ENCODE measurements at regions not wholly inside any gene's neighbourhood (a gene's known extent, or its start where the extent isn't known, plus 50 kb on each side); places are given as distances from the start of the nearest gene placed in this dataset.

DNA sequence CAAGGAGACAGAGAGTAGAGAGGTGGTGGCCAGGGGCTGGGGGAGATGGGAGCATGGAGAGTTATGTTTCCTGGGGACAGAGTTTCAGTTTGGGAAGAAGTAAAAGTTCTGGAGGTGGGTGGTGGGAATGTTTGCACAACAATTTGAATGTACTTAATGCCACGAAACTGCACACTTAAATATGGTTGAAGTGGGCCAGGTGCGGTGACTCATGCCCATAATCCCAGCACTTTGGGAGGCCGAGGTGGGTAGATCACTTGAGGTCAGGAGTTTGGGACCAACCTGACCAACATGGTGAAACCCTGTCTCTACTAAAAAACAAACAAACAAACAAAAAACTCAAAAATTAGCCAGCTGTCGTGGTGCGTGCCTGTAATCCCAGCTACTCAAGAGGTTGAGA, 137.2 kb downstream of the PFKFB3 start (continued):
- TF ChIP-seq ZNF567 (CRISPR knock-in tag; IDR thresholded peaks at IDR 0.05; ENCODE audit: borderline replicate concordance) (no peak), HNRNPL (IDR thresholded peaks at IDR 0.05; ENCODE audit: low read depth, low read length) (no peak), ZNF777 (CRISPR knock-in tag; IDR thresholded peaks at IDR 0.05) (no peak), ZNF136 (CRISPR knock-in tag; IDR thresholded peaks at IDR 0.05; ENCODE audit: low read depth) (no peak), SMAD3 (CRISPR knock-in tag; IDR thresholded peaks at IDR 0.05) (no peak), NONO (IDR thresholded peaks at IDR 0.05) (no peak), NONO (CRISPR knock-in tag; conservative IDR thresholded peaks at IDR 0.05) (no peak), NCOA1 (CRISPR knock-in tag; IDR thresholded peaks at IDR 0.05) (no peak)
- TF ChIP-seq, protein P1, sequence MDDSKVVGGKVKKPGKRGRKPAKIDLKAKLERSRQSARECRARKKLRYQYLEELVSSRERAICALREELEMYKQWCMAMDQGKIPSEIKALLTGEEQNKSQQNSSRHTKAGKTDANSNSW (CRISPR knock-in tag; IDR thresholded peaks at IDR 0.05; ENCODE audit: borderline replicate concordance), result no peak

DNA sequence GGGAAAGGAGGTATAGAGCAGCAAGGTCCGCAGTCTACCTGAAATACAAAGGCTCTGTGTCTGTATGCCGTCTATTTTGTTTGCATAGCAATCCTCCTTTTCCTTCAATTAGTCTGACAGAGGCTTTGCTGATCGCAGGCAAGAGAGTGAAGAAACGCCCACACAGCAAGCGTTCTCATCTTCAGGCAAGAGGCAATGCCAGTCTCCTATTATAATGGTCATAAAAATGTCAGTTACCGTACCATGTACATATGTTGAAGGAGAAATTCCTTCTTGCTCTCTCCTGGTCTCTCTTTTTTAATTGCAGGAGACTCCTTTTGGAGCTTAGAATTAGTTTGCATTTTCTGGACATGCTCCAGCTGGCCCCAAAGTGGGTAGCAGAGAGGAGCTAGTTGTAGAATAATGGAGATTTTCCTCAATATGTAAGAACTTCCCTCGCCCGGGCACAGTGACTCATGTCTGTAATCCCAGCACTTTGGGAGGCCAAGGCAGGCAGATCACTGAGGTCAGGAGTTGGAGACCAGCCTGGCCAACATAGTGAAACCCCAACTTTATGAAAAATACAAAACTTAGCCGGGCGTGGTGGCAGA, 139.5 kb downstream of the PFKFB3 start:
- no peak overlapping the region for H3K4me3 ChIP-seq (replicated peaks in 1 of 3; ENCODE audit: insufficient read depth in 1 of 3, low read depth in 2 of 3, low read length in 3 of 3)
- no TSS peak for BruUV-seq (replicated peaks)
- DNase-seq (ENCODE audit: low spot score) (no peak), FAIRE-seq (no peak), ATAC-seq (no peak)
- no peaks in the 10 kb centered on the region for H3K4me1 ChIP-seq (ENCODE audit: insufficient read depth, low read length)
- H3K9me3 ChIP-seq (ENCODE audit: low read length), result no peaks in the 10 kb centered on the region
- H3K27ac ChIP-seq (ENCODE audit: extremely low read length, insufficient read depth, low read length), result no peak overlapping the region
- H3K27me3 ChIP-seq (ENCODE audit: control insufficient read depth in 1 of 2, insufficient read depth in 2 of 2, low read length in 2 of 2), result peaks cover 0 to 6% of the 10 kb centered on the region in 2 experiments; a peak in 2 of 5 replicates
- no peak overlapping the region for H2AFZ ChIP-seq (ENCODE audit: low read length)
- H3K79me2 ChIP-seq (ENCODE audit: insufficient read depth, low read length), result no peaks in the 10 kb centered on the region
- no peaks in the 10 kb centered on the region for H3K36me3 ChIP-seq (replicated peaks in 1 of 2; ENCODE audit: control insufficient read depth in 1 of 2, insufficient read depth in 2 of 2, low read length in 2 of 2)
- intact Hi-C loops (cut with micrococcal nuclease; ENCODE audit: unreplicated experiment), result no loop called here
- ChIA-PET POLR2A (no interaction called here), CTCF (ENCODE audit: low intra/inter-chr PET ratio, low total read pairs) (no interaction called here)
- H3K9ac ChIP-seq (ENCODE audit: insufficient read depth, low read depth, low read length), result no peak overlapping the region
- no peak overlapping the region for H3K4me2 ChIP-seq (ENCODE audit: low read depth, low read length)
- WGBS (ENCODE audit: low lambda C conversion rate), result 9% methylated on average over 10 of the region's 10 CpGs
- no peaks in the 10 kb centered on the region for H4K20me1 ChIP-seq (ENCODE audit: insufficient read depth, low read length)
- in situ Hi-C loops (cut with HindIII; ENCODE audit: extremely low pct_ligation_motif_present, low pct_unique_long_range_greater_than_20kb), result no loop called here
- no peak for TF ChIP-seq ZNF773 (CRISPR knock-in tag; IDR thresholded peaks at IDR 0.05; ENCODE audit: borderline replicate concordance)
- TF ChIP-seq ZEB1 (IDR thresholded peaks at IDR 0.05; ENCODE audit: insufficient replicate concordance, low read depth), result no peak
- TF ChIP-seq SMAD1 (CRISPR knock-in tag; IDR thresholded peaks at IDR 0.05; ENCODE audit: borderline replicate concordance, low read depth), result no peak
- no peak for TF ChIP-seq ZNF431 (CRISPR knock-in tag; IDR thresholded peaks at IDR 0.05; ENCODE audit: borderline replicate concordance, low read depth)
- TF ChIP-seq, protein P2, sequence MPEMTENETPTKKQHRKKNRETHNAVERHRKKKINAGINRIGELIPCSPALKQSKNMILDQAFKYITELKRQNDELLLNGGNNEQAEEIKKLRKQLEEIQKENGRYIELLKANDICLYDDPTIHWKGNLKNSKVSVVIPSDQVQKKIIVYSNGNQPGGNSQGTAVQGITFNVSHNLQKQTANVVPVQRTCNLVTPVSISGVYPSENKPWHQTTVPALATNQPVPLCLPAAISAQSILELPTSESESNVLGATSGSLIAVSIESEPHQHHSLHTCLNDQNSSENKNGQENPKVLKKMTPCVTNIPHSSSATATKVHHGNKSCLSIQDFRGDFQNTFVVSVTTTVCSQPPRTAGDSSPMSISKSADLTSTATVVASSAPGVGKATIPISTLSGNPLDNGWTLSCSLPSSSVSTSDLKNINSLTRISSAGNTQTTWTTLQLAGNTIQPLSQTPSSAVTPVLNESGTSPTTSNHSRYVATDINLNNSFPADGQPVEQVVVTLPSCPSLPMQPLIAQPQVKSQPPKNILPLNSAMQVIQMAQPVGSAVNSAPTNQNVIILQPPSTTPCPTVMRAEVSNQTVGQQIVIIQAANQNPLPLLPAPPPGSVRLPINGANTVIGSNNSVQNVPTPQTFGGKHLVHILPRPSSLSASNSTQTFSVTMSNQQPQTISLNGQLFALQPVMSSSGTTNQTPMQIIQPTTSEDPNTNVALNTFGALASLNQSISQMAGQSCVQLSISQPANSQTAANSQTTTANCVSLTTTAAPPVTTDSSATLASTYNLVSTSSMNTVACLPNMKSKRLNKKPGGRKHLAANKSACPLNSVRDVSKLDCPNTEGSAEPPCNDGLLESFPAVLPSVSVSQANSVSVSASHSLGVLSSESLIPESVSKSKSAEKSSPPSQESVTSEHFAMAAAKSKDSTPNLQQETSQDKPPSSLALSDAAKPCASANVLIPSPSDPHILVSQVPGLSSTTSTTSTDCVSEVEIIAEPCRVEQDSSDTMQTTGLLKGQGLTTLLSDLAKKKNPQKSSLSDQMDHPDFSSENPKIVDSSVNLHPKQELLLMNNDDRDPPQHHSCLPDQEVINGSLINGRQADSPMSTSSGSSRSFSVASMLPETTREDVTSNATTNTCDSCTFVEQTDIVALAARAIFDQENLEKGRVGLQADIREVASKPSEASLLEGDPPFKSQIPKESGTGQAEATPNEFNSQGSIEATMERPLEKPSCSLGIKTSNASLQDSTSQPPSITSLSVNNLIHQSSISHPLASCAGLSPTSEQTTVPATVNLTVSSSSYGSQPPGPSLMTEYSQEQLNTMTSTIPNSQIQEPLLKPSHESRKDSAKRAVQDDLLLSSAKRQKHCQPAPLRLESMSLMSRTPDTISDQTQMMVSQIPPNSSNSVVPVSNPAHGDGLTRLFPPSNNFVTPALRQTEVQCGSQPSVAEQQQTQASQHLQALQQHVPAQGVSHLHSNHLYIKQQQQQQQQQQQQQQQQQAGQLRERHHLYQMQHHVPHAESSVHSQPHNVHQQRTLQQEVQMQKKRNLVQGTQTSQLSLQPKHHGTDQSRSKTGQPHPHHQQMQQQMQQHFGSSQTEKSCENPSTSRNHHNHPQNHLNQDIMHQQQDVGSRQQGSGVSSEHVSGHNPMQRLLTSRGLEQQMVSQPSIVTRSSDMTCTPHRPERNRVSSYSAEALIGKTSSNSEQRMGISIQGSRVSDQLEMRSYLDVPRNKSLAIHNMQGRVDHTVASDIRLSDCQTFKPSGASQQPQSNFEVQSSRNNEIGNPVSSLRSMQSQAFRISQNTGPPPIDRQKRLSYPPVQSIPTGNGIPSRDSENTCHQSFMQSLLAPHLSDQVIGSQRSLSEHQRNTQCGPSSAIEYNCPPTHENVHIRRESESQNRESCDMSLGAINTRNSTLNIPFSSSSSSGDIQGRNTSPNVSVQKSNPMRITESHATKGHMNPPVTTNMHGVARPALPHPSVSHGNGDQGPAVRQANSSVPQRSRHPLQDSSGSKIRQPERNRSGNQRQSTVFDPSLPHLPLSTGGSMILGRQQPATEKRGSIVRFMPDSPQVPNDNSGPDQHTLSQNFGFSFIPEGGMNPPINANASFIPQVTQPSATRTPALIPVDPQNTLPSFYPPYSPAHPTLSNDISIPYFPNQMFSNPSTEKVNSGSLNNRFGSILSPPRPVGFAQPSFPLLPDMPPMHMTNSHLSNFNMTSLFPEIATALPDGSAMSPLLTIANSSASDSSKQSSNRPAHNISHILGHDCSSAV (CRISPR knock-in tag; IDR thresholded peaks at IDR 0.05; ENCODE audit: borderline replicate concordance), result no peak
- TF ChIP-seq, protein P3, sequence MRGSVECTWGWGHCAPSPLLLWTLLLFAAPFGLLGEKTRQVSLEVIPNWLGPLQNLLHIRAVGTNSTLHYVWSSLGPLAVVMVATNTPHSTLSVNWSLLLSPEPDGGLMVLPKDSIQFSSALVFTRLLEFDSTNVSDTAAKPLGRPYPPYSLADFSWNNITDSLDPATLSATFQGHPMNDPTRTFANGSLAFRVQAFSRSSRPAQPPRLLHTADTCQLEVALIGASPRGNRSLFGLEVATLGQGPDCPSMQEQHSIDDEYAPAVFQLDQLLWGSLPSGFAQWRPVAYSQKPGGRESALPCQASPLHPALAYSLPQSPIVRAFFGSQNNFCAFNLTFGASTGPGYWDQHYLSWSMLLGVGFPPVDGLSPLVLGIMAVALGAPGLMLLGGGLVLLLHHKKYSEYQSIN (CRISPR knock-in tag; IDR thresholded peaks at IDR 0.05; ENCODE audit: borderline replicate concordance), result no peak
